Esophagus squamous epithelium (tissue), 5 donors: ENCODE measurements at regions not wholly inside any gene's neighbourhood (a gene's known extent, or its start where the extent isn't known, plus 50 kb on each side); places are given as distances from the start of the nearest gene placed in this dataset.

Experiments
- DNase-seq: peaks from one replicate; lab custom pipeline; 2025; lab: John Stamatoyannopoulos, UW
- H3K27ac ChIP-seq, 4 donors: fragments of 200-600 bp; sonication (generic); one replicate each; pipeline ENCODE4 v1.5.1; 2016 to 2019; ENCODE audit warnings: mild to moderate bottlenecking in 1 of 4
- H3K27me3 ChIP-seq, 4 donors: fragments of 200-600 bp; sonication (generic); 1 replicate in 3 of 4; 2 replicates in 1 of 4; pipeline versions ENCODE4 v1.5.1 to v1.6.0; 2017 to 2021; ENCODE audit warnings: antibody characterized with exemption in 1 of 4
- H3K36me3 ChIP-seq, 3 donors: fragments of 200-600 bp; sonication (generic); one replicate each; pipeline ENCODE4 v1.5.1; 2016 to 2019
- H3K4me1 ChIP-seq, 3 donors: fragments of 200-600 bp; sonication (generic); one replicate each; pipeline ENCODE4 v1.5.1; 2017 to 2019
- H3K4me3 ChIP-seq, 4 donors: fragments of 200-600 bp; sonication (generic); 1 replicate in 3 of 4; 2 replicates in 1 of 4; pipeline ENCODE4 v1.5.1; 2016 to 2019; ENCODE audit warnings: mild to moderate bottlenecking in 2 of 4, moderate library complexity in 1 of 4
- H3K9me3 ChIP-seq, 3 donors: fragments of 200-600 bp; sonication (generic); one replicate each; pipeline ENCODE4 v1.5.1; 2016 to 2019
- CTCF ChIP-seq, 6 experiments: fragments of 450-650 bp in 4 of 6; fragments of 200-600 bp in 2 of 6; sonication (generic) in 2 of 6; IDR thresholded peaks; one replicate each; pipeline ENCODE4 v1.5.1; 2016 to 2019; ENCODE audit warnings: antibody characterized with exemption in 6 of 6, mild to moderate bottlenecking in 4 of 6, moderate library complexity in 4 of 6
- POLR2A ChIP-seq, 4 donors: fragments of 450-650 bp; IDR thresholded peaks; one replicate each; pipeline ENCODE4 v1.6.1; 2017; ENCODE audit warnings: antibody characterized with exemption in 4 of 4, mild to moderate bottlenecking in 4 of 4, moderate library complexity in 3 of 4
- WGBS, 2 donors: methylation state at CpG; one replicate each; pipeline ENCODE4 v1.1.5; 2018; 5-methylcytosine and 5-hydroxymethylcytosine counted together
- intact Hi-C: fragments of 100-400 bp; cut with DNase I; formaldehyde crosslinking; loops from one replicate; pipeline ENCODE4 v1.15.0; 2022
- donor health status: DM: yes; HTN: yes; CAD: no.

GRCh38 chr3:53974324-53974723 is 82.7 kb upstream of the SELENOK start:
- no peak for TF ChIP-seq CTCF (IDR thresholded peaks at IDR 0.05)
- TF ChIP-seq POLR2A (IDR thresholded peaks at IDR 0.05) = no peak
- Histone ChIP-seq H3K4me3 (no peak overlapping the region), H3K27ac (no peak overlapping the region), H3K36me3 (no peaks in the 10 kb centered on the region), H3K4me1 (no peaks in the 10 kb centered on the region), H3K9me3 (peaks cover 0 to 14% (median 12%) of the 10 kb centered on the region in 3 donors), H3K27me3 (peaks cover 0 to 27% (median 0%) of the 10 kb centered on the region in 4 donors)
- intact Hi-C loops = no loop called here
- WGBS, 2 donors = 33 to 35% methylated on average over 2 of the region's 2 CpGs
- DNase-seq = no peak

- no peaks in the 10 kb centered on the region for H3K4me1 ChIP-seq
- H3K27ac ChIP-seq = no peak overlapping the region
- H3K27me3 ChIP-seq = peaks cover 0 to 23% (median 0%) of the 10 kb centered on the region in 4 donors
- H3K4me3 ChIP-seq = no peak overlapping the region
- intact Hi-C loops = no loop called here
- TF ChIP-seq POLR2A (IDR thresholded peaks at IDR 0.05) (no peak), CTCF (IDR thresholded peaks at IDR 0.05) (no peak)
- WGBS, 2 donors = 49 to 64% methylated on average over 4 of the region's 4 CpGs
- DNase-seq = no peak
- H3K36me3 ChIP-seq = no peaks in the 10 kb centered on the region
- peaks cover 0 to 14% (median 12%) of the 10 kb centered on the region in 3 donors for H3K9me3 ChIP-seq
These were observed 82.2 kb upstream of the SELENOK start for GRCh38 chr3:53973905-53974304.

- TF ChIP-seq CTCF (IDR thresholded peaks at IDR 0.05) = no peak
- no peak for TF ChIP-seq POLR2A (IDR thresholded peaks at IDR 0.05)
- no peak overlapping the region for H3K27ac ChIP-seq
- H3K4me1 ChIP-seq = no peaks in the 10 kb centered on the region
- 35% methylated on average over 3 of the region's 3 CpGs for WGBS, 2 donors
- peaks cover 0 to under 1% (median 0%) of the 10 kb centered on the region in 4 donors for H3K27me3 ChIP-seq
- H3K36me3 ChIP-seq = no peaks in the 10 kb centered on the region
- no peak overlapping the region for H3K4me3 ChIP-seq
- peaks cover 0 to 23% (median 14%) of the 10 kb centered on the region in 3 donors for H3K9me3 ChIP-seq
- DNase-seq = no peak
- intact Hi-C loops = no loop called here
These were observed 79.0 kb upstream of the SELENOK start for GRCh38 chr3:53970661-53971060.

GRCh38 chr3:53969086-53969485 is 77.4 kb upstream of the SELENOK start:
- no peak for DNase-seq
- H3K4me1 ChIP-seq = no peaks in the 10 kb centered on the region
- intact Hi-C loops = no loop called here
- H3K27ac ChIP-seq = no peak overlapping the region
- H3K9me3 ChIP-seq = peaks cover 0 to 23% (median 7%) of the 10 kb centered on the region in 3 donors
- H3K27me3 ChIP-seq = no peaks in the 10 kb centered on the region
- WGBS, 2 donors = 83 to 91% methylated on average over 7 of the region's 7 CpGs
- H3K36me3 ChIP-seq = no peaks in the 10 kb centered on the region
- no peak overlapping the region for H3K4me3 ChIP-seq
- TF ChIP-seq CTCF (IDR thresholded peaks at IDR 0.05) (no peak), POLR2A (IDR thresholded peaks at IDR 0.05) (no peak)

- no peaks in the 10 kb centered on the region for H3K27me3 ChIP-seq
- H3K4me1 ChIP-seq = no peaks in the 10 kb centered on the region
- intact Hi-C loops = no loop called here
- H3K4me3 ChIP-seq = no peak overlapping the region
- H3K36me3 ChIP-seq = no peaks in the 10 kb centered on the region
- no peak for TF ChIP-seq CTCF (IDR thresholded peaks at IDR 0.05)
- TF ChIP-seq POLR2A (IDR thresholded peaks at IDR 0.05) = no peak
- peaks cover 0 to 11% (median 0%) of the 10 kb centered on the region in 3 donors for H3K9me3 ChIP-seq
- 64 to 82% methylated on average over 1 of the region's 1 CpG for WGBS, 2 donors
- DNase-seq = no peak
- H3K27ac ChIP-seq = no peak overlapping the region
These were observed 73.6 kb upstream of the SELENOK start for GRCh38 chr3:53965291-53965690.
